ENCODE measurements at regions not wholly inside any gene's neighbourhood (a gene's known extent, or its start where the extent isn't known, plus 50 kb on each side); places are given as distances from the start of the nearest gene placed in this dataset.

DNA sequence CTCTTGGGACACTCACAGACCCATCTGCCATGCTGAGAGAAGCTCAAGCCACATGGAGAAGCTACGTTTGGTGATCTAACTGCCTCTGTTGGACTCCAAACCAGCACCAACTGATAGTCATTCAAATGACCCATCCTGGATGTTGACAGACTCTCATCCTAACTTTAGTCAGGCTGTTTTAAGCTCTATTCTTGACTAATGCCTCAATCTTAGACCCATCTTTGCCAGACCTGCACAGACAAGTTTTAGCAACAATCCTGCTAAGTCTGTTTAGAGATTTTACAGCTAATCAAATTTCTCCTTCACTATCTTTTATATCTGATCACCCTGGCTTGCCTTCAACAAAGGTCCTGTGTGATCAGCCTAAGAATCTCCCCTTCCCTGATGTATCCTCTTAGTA, 245.1 kb downstream of the SCG2 start:
- H3K4me3 ChIP-seq (ENCODE audit: control insufficient read depth in 2 of 3, extremely low read depth in 1 of 3, insufficient read depth in 2 of 3, low read depth in 1 of 3, low read length in 3 of 3), result no peak overlapping the region
- no peak overlapping the region for H3K9ac ChIP-seq (ENCODE audit: control insufficient read depth, extremely low read depth, insufficient read depth, low read length)
- peak; percentile 36 for FAIRE-seq
- no peak for TF ChIP-seq EZH2 (IDR thresholded peaks at IDR 0.05; ENCODE audit: low read length)
- TF ChIP-seq, protein P1, sequence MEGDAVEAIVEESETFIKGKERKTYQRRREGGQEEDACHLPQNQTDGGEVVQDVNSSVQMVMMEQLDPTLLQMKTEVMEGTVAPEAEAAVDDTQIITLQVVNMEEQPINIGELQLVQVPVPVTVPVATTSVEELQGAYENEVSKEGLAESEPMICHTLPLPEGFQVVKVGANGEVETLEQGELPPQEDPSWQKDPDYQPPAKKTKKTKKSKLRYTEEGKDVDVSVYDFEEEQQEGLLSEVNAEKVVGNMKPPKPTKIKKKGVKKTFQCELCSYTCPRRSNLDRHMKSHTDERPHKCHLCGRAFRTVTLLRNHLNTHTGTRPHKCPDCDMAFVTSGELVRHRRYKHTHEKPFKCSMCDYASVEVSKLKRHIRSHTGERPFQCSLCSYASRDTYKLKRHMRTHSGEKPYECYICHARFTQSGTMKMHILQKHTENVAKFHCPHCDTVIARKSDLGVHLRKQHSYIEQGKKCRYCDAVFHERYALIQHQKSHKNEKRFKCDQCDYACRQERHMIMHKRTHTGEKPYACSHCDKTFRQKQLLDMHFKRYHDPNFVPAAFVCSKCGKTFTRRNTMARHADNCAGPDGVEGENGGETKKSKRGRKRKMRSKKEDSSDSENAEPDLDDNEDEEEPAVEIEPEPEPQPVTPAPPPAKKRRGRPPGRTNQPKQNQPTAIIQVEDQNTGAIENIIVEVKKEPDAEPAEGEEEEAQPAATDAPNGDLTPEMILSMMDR (optimal IDR thresholded peaks at IDR 0.05 in 1 of 3, IDR thresholded peaks at IDR 0.05 in 1 of 3, conservative IDR thresholded peaks at IDR 0.05 in 1 of 3; ENCODE audit: extremely low read depth in 1 of 3, insufficient read depth in 2 of 3, low read length in 3 of 3), result no peak
- no peaks in the 10 kb centered on the region for H3K9me1 ChIP-seq (ENCODE audit: control insufficient read depth, extremely low read depth, insufficient read depth, low read length)
- H3K36me3 ChIP-seq (ENCODE audit: control insufficient read depth in 2 of 2, extremely low read depth in 1 of 2, insufficient read depth in 2 of 2, low read length in 2 of 2), result no peaks in the 10 kb centered on the region
- H3K9me3 ChIP-seq (ENCODE audit: control insufficient read depth, low read depth, low read length), result no peaks in the 10 kb centered on the region
- dilution Hi-C loops (cut with MboI; ENCODE audit: extremely low pct_ligation_motif_present, low sequenced_read_pairs), result no loop called here
- no peaks in the 10 kb centered on the region for H3K27me3 ChIP-seq (ENCODE audit: control insufficient read depth, extremely low read depth, insufficient read depth, low read length)
- no peak for DNase-seq (ENCODE audit: low read depth, low spot score)
- H3K4me1 ChIP-seq (ENCODE audit: control insufficient read depth, extremely low read depth, insufficient read depth, low read length), result no peaks in the 10 kb centered on the region
- no peak overlapping the region for H2AFZ ChIP-seq (ENCODE audit: control insufficient read depth, low read length)
- no peak overlapping the region for H3K4me2 ChIP-seq (ENCODE audit: control insufficient read depth, extremely low read depth, insufficient read depth, low read depth, low read length)
- no peaks in the 10 kb centered on the region for H3K79me2 ChIP-seq (ENCODE audit: control insufficient read depth, insufficient read depth, low read length)
- no peak overlapping the region for H3K27ac ChIP-seq (ENCODE audit: control insufficient read depth, insufficient read depth, low read length)
- H4K20me1 ChIP-seq (ENCODE audit: control insufficient read depth, extremely low read depth, insufficient read depth, low read length), result no peaks in the 10 kb centered on the region

DNA sequence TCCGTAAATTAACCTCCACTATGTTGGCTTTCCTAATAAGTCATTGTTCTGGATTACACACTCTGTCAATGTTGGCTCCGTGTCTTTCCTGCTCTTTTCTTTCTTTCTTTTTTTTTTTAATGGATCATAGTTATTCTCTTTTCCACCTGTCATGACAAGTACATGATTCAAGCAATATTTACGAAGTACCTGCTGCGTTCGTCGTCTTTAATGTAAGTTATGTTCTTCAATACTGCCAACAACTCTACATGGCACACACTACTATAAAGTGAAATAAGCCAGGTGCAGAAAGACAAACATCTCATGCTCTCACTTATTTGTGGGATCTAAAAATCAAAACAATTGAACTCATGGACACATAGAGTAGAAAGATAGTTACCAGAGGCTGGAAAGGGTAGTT, 239.1 kb downstream of the SCG2 start:
- no peaks in the 10 kb centered on the region for H3K9me1 ChIP-seq (ENCODE audit: control insufficient read depth, extremely low read depth, insufficient read depth, low read length)
- TF ChIP-seq EZH2 (IDR thresholded peaks at IDR 0.05; ENCODE audit: low read length), result no peak
- TF ChIP-seq, protein P1 (optimal IDR thresholded peaks at IDR 0.05 in 1 of 3, IDR thresholded peaks at IDR 0.05 in 1 of 3, conservative IDR thresholded peaks at IDR 0.05 in 1 of 3; ENCODE audit: extremely low read depth in 1 of 3, insufficient read depth in 2 of 3, low read length in 3 of 3), result no peak
- H3K79me2 ChIP-seq (ENCODE audit: control insufficient read depth, insufficient read depth, low read length), result no peaks in the 10 kb centered on the region
- H4K20me1 ChIP-seq (ENCODE audit: control insufficient read depth, extremely low read depth, insufficient read depth, low read length), result no peaks in the 10 kb centered on the region
- no peak overlapping the region for H3K4me3 ChIP-seq (ENCODE audit: control insufficient read depth in 2 of 3, extremely low read depth in 1 of 3, insufficient read depth in 2 of 3, low read depth in 1 of 3, low read length in 3 of 3)
- DNase-seq (ENCODE audit: low read depth, low spot score) (no peak), FAIRE-seq (no peak)
- no peak overlapping the region for H2AFZ ChIP-seq (ENCODE audit: control insufficient read depth, low read length)
- dilution Hi-C loops (cut with MboI; ENCODE audit: extremely low pct_ligation_motif_present, low sequenced_read_pairs), result no loop called here
- H3K9me3 ChIP-seq (ENCODE audit: control insufficient read depth, low read depth, low read length), result no peaks in the 10 kb centered on the region
- no peak overlapping the region for H3K4me2 ChIP-seq (ENCODE audit: control insufficient read depth, extremely low read depth, insufficient read depth, low read depth, low read length)
- no peaks in the 10 kb centered on the region for H3K36me3 ChIP-seq (ENCODE audit: control insufficient read depth in 2 of 2, extremely low read depth in 1 of 2, insufficient read depth in 2 of 2, low read length in 2 of 2)
- H3K4me1 ChIP-seq (ENCODE audit: control insufficient read depth, extremely low read depth, insufficient read depth, low read length), result no peaks in the 10 kb centered on the region
- no peak overlapping the region for H3K27ac ChIP-seq (ENCODE audit: control insufficient read depth, insufficient read depth, low read length)
- no peak overlapping the region for H3K9ac ChIP-seq (ENCODE audit: control insufficient read depth, extremely low read depth, insufficient read depth, low read length)
- peaks cover 3% of the 10 kb centered on the region for H3K27me3 ChIP-seq (ENCODE audit: control insufficient read depth, extremely low read depth, insufficient read depth, low read length)

Measured in keratinocyte (primary cell).